ENCODE measurements at regions not wholly inside any gene's neighbourhood (a gene's known extent, or its start where the extent isn't known, plus 50 kb on each side); places are given as distances from the start of the nearest gene placed in this dataset.

DNA sequence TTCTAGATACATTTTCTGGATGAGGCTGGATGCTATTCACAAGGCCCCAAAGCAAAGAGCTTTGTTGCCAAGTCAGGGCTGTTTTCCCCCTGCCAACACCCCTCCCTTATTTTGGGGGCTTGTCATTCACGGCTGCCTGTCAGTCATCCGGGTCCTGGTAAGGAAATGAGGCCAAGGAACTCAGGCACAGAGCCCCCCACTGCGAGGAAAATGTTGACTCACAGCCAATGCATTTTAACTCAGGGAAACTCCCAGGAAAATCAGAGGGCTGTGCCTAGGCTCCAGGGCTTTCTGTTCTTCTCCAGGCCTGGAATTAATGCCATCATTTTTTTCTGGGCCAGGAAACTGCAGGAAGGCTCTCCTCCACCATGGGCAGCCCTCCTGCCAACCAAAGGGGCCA lies 241.1 kb downstream of the SMAD2 start:
- Histone ChIP-seq H3K36me3 (ENCODE audit: control insufficient read depth in 2 of 2, extremely low read depth in 1 of 2, insufficient read depth in 2 of 2, low read length in 2 of 2) (no peaks in the 10 kb centered on the region), H3K27ac (ENCODE audit: insufficient read depth, low read depth, low read length) (no peak overlapping the region), H3K9me1 (replicated peaks; ENCODE audit: control insufficient read depth, extremely low read depth, insufficient read depth, low read length) (no peaks in the 10 kb centered on the region), H3K4me3 (replicated peaks in 1 of 3; ENCODE audit: insufficient read depth in 1 of 3, low read depth in 1 of 3, low read length in 3 of 3) (no peak overlapping the region), H4K20me1 (replicated peaks; ENCODE audit: control insufficient read depth, extremely low read depth, insufficient read depth, low read length) (no peaks in the 10 kb centered on the region), H3K4me2 (ENCODE audit: insufficient read depth, low read length) (no peak overlapping the region), H3K27me3 (ENCODE audit: control insufficient read depth in 2 of 2, insufficient read depth in 2 of 2, low read length in 2 of 2) (no peaks in the 10 kb centered on the region), H3K9me3 (replicated peaks; ENCODE audit: control insufficient read depth, insufficient read depth, low read length) (no peaks in the 10 kb centered on the region), H2AFZ (ENCODE audit: low read depth, low read length) (no peak overlapping the region), H3K79me2 (ENCODE audit: control insufficient read depth, insufficient read depth, low read length) (no peaks in the 10 kb centered on the region), H3K9ac (replicated peaks; ENCODE audit: extremely low read depth, insufficient read depth, low read length) (no peak overlapping the region), H3K4me1 (ENCODE audit: control insufficient read depth, extremely low read depth, insufficient read depth, low read length) (no peaks in the 10 kb centered on the region)
- CTCF ChIA-PET: no interaction called here
- DNase-seq (ENCODE audit: low read depth, low spot score) (no peak), FAIRE-seq (no peak)
- dilution Hi-C loops (cut with MboI; ENCODE audit: extremely low pct_ligation_motif_present, low sequenced_read_pairs) (no loop called here), intact Hi-C loops (cut with micrococcal nuclease) (no loop called here)
- POLR2A ChIA-PET: no interaction called here
- BruUV-seq (replicated peaks): no TSS peak
- TF ChIP-seq GATA2 (IDR thresholded peaks at IDR 0.05; ENCODE audit: insufficient read depth, insufficient read length, low read depth, low read length) (no peak), FOS (IDR thresholded peaks at IDR 0.05; ENCODE audit: borderline replicate concordance, insufficient read depth, low read length) (no peak), EZH2 (IDR thresholded peaks at IDR 0.05; ENCODE audit: borderline replicate concordance, low read depth, low read length, severe bottlenecking) (no peak), POLR2A (IDR thresholded peaks at IDR 0.05; ENCODE audit: low read depth, low read length) (no peak), POLR2AphosphoS5 (IDR thresholded peaks at IDR 0.05; ENCODE audit: insufficient read depth, low read depth, low read length) (no peak), JUN (IDR thresholded peaks at IDR 0.05; ENCODE audit: borderline replicate concordance, insufficient read depth, insufficient read length, low read depth) (no peak), MYC (IDR thresholded peaks at IDR 0.05; ENCODE audit: low read depth, low read length) (no peak)
- TF ChIP-seq, protein P1, sequence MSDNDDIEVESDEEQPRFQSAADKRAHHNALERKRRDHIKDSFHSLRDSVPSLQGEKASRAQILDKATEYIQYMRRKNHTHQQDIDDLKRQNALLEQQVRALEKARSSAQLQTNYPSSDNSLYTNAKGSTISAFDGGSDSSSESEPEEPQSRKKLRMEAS (IDR thresholded peaks at IDR 0.05; ENCODE audit: insufficient read depth, insufficient read length): no peak
- TF ChIP-seq, protein P2, sequence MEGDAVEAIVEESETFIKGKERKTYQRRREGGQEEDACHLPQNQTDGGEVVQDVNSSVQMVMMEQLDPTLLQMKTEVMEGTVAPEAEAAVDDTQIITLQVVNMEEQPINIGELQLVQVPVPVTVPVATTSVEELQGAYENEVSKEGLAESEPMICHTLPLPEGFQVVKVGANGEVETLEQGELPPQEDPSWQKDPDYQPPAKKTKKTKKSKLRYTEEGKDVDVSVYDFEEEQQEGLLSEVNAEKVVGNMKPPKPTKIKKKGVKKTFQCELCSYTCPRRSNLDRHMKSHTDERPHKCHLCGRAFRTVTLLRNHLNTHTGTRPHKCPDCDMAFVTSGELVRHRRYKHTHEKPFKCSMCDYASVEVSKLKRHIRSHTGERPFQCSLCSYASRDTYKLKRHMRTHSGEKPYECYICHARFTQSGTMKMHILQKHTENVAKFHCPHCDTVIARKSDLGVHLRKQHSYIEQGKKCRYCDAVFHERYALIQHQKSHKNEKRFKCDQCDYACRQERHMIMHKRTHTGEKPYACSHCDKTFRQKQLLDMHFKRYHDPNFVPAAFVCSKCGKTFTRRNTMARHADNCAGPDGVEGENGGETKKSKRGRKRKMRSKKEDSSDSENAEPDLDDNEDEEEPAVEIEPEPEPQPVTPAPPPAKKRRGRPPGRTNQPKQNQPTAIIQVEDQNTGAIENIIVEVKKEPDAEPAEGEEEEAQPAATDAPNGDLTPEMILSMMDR (IDR thresholded peaks at IDR 0.05; ENCODE audit: extremely low read depth in 1 of 2, insufficient read depth in 1 of 2, low read depth in 1 of 2, low read length in 2 of 2): no peak
